ENCODE measurements at regions not wholly inside any gene's neighbourhood (a gene's known extent, or its start where the extent isn't known, plus 50 kb on each side); places are given as distances from the start of the nearest gene placed in this dataset.

DNA sequence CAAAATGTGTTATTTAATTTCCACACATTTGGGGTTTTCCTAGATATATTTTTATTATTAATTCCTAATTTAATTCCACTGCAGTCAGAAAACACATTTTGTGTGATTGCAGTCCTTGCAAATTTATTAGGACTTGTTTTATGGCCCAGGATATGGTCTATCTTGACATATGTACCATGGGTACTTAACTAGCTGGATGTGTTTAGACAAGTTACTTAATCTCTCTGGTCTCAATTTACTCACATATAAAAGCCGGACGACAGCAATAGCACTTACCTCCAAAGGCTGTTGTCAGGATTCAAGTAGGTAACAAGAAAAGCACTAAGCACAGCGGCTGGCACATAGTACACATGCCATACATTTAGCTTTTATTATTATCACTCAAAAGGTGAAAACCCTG is 118.2 kb upstream of the MSX2 start:
- Histone ChIP-seq H3K79me1 (ENCODE audit: low read length) (no peaks in the 10 kb centered on the region), H3K4me3 (ENCODE audit: low read length) (no peak overlapping the region), H3K23ac (ENCODE audit: low read length) (no peak overlapping the region), H4K5ac (ENCODE audit: low read length) (no peak overlapping the region), H3K56ac (ENCODE audit: low read length) (no peak overlapping the region), H2AK5ac (ENCODE audit: low read length) (no peak overlapping the region), H3K79me2 (ENCODE audit: control insufficient read depth, insufficient read depth, low read length) (no peaks in the 10 kb centered on the region), H3K4me2 (ENCODE audit: low read length) (no peak overlapping the region), H3K27me3 (ENCODE audit: insufficient read depth, low read length, poor library complexity) (no peaks in the 10 kb centered on the region), H4K8ac (ENCODE audit: low read depth, low read length) (no peak overlapping the region), H2BK5ac (ENCODE audit: low read length) (no peak overlapping the region), H3K4me1 (ENCODE audit: control insufficient read depth, low read depth, low read length) (no peaks in the 10 kb centered on the region), H3K9ac (ENCODE audit: low read length) (no peak overlapping the region), H3K27ac (ENCODE audit: low read depth, low read length) (no peak overlapping the region), H3K36me3 (ENCODE audit: control insufficient read depth, insufficient read depth, low read length) (no peaks in the 10 kb centered on the region), H3K18ac (ENCODE audit: low read length) (no peak overlapping the region), H2BK15ac (replicated peaks; ENCODE audit: low read depth) (no peak overlapping the region), H2BK120ac (ENCODE audit: low read depth, low read length) (no peak overlapping the region), H3K4ac (ENCODE audit: low read depth, low read length) (no peak overlapping the region)
- DNase-seq, result no peak
- no CpG with 5 or more reads among the region's 3 CpGs for WGBS (ENCODE audit: extremely low coverage, insufficient coverage, low lambda C conversion rate)

GRCh38 chr5:174606646-174607045 is 117.7 kb upstream of the MSX2 start:
- Histone ChIP-seq H2AK5ac (ENCODE audit: low read length) (no peak overlapping the region), H3K56ac (ENCODE audit: low read length) (no peak overlapping the region), H3K9ac (ENCODE audit: low read length) (no peak overlapping the region), H2BK5ac (ENCODE audit: low read length) (no peak overlapping the region), H3K36me3 (ENCODE audit: control insufficient read depth, insufficient read depth, low read length) (no peaks in the 10 kb centered on the region), H3K27me3 (ENCODE audit: insufficient read depth, low read length, poor library complexity) (no peaks in the 10 kb centered on the region), H3K4ac (ENCODE audit: low read depth, low read length) (no peak overlapping the region), H3K4me3 (ENCODE audit: low read length) (no peak overlapping the region), H3K27ac (ENCODE audit: low read depth, low read length) (no peak overlapping the region), H3K79me1 (ENCODE audit: low read length) (no peaks in the 10 kb centered on the region), H3K4me1 (ENCODE audit: control insufficient read depth, low read depth, low read length) (no peaks in the 10 kb centered on the region), H2BK120ac (ENCODE audit: low read depth, low read length) (no peak overlapping the region), H3K23ac (ENCODE audit: low read length) (no peak overlapping the region), H4K5ac (ENCODE audit: low read length) (no peak overlapping the region), H3K79me2 (ENCODE audit: control insufficient read depth, insufficient read depth, low read length) (no peaks in the 10 kb centered on the region), H4K8ac (ENCODE audit: low read depth, low read length) (no peak overlapping the region), H2BK15ac (replicated peaks; ENCODE audit: low read depth) (no peak overlapping the region), H3K18ac (ENCODE audit: low read length) (no peak overlapping the region), H3K4me2 (ENCODE audit: low read length) (no peak overlapping the region)
- no peak for DNase-seq
- no CpG with 5 or more reads among the region's 4 CpGs for WGBS (ENCODE audit: extremely low coverage, insufficient coverage, low lambda C conversion rate)

- no peak overlapping the region for H3K27ac ChIP-seq (ENCODE audit: low read depth, low read length)
- no peak overlapping the region for H2BK120ac ChIP-seq (ENCODE audit: low read depth, low read length)
- no peaks in the 10 kb centered on the region for H3K79me1 ChIP-seq (ENCODE audit: low read length)
- no peak overlapping the region for H3K18ac ChIP-seq (ENCODE audit: low read length)
- H4K5ac ChIP-seq (ENCODE audit: low read length), result no peak overlapping the region
- no peak overlapping the region for H4K8ac ChIP-seq (ENCODE audit: low read depth, low read length)
- H3K79me2 ChIP-seq (ENCODE audit: control insufficient read depth, insufficient read depth, low read length), result no peaks in the 10 kb centered on the region
- H3K4me1 ChIP-seq (ENCODE audit: control insufficient read depth, low read depth, low read length), result no peaks in the 10 kb centered on the region
- H3K27me3 ChIP-seq (ENCODE audit: insufficient read depth, low read length, poor library complexity), result no peaks in the 10 kb centered on the region
- no peak overlapping the region for H3K4me2 ChIP-seq (ENCODE audit: low read length)
- no peak overlapping the region for H3K23ac ChIP-seq (ENCODE audit: low read length)
- no CpG with 5 or more reads among the region's 5 CpGs for WGBS (ENCODE audit: extremely low coverage, insufficient coverage, low lambda C conversion rate)
- H2BK15ac ChIP-seq (replicated peaks; ENCODE audit: low read depth), result no peak overlapping the region
- H3K9ac ChIP-seq (ENCODE audit: low read length), result no peak overlapping the region
- no peak overlapping the region for H2BK5ac ChIP-seq (ENCODE audit: low read length)
- no peaks in the 10 kb centered on the region for H3K36me3 ChIP-seq (ENCODE audit: control insufficient read depth, insufficient read depth, low read length)
- H3K4me3 ChIP-seq (ENCODE audit: low read length), result no peak overlapping the region
- no peak for DNase-seq
- no peak overlapping the region for H3K4ac ChIP-seq (ENCODE audit: low read depth, low read length)
- no peak overlapping the region for H2AK5ac ChIP-seq (ENCODE audit: low read length)
- H3K56ac ChIP-seq (ENCODE audit: low read length), result no peak overlapping the region
Observed at GRCh38 chr5:174607205-174607604, 117.2 kb upstream of the MSX2 start.

DNA sequence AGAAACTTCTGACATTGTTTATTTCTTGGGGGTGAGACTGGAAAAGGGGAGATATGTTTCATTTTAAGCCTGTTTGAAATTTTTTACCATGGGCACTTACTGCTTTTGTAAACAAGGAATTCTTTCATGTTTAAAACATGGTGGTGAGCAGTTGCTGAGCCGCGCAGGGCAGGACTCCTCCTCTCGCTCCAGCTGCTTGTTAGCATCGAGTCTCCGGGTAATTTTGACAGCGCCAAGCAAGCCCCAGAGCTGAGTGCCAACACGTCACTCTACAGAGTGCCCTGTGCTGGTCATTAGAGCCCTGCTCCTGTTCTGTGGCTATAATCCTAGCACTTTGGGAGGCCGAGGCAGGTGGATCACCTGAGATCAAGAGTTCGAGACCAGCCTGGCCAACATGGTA is 116.5 kb upstream of the MSX2 start:
- WGBS (ENCODE audit: extremely low coverage, insufficient coverage, low lambda C conversion rate), result no CpG with 5 or more reads among the region's 9 CpGs
- H3K18ac ChIP-seq (ENCODE audit: low read length), result no peak overlapping the region
- no peaks in the 10 kb centered on the region for H3K36me3 ChIP-seq (ENCODE audit: control insufficient read depth, insufficient read depth, low read length)
- no peak overlapping the region for H3K9ac ChIP-seq (ENCODE audit: low read length)
- H3K79me2 ChIP-seq (ENCODE audit: control insufficient read depth, insufficient read depth, low read length), result no peaks in the 10 kb centered on the region
- no peak overlapping the region for H3K4me3 ChIP-seq (ENCODE audit: low read length)
- H3K27ac ChIP-seq (ENCODE audit: low read depth, low read length), result no peak overlapping the region
- H3K23ac ChIP-seq (ENCODE audit: low read length), result no peak overlapping the region
- H4K8ac ChIP-seq (ENCODE audit: low read depth, low read length), result no peak overlapping the region
- no peak overlapping the region for H2BK5ac ChIP-seq (ENCODE audit: low read length)
- H3K4ac ChIP-seq (ENCODE audit: low read depth, low read length), result no peak overlapping the region
- H3K27me3 ChIP-seq (ENCODE audit: insufficient read depth, low read length, poor library complexity), result no peaks in the 10 kb centered on the region
- H4K5ac ChIP-seq (ENCODE audit: low read length), result no peak overlapping the region
- no peak overlapping the region for H3K56ac ChIP-seq (ENCODE audit: low read length)
- H3K79me1 ChIP-seq (ENCODE audit: low read length), result no peaks in the 10 kb centered on the region
- H2AK5ac ChIP-seq (ENCODE audit: low read length), result no peak overlapping the region
- H2BK15ac ChIP-seq (replicated peaks; ENCODE audit: low read depth), result no peak overlapping the region
- H3K4me1 ChIP-seq (ENCODE audit: control insufficient read depth, low read depth, low read length), result no peaks in the 10 kb centered on the region
- no peak overlapping the region for H2BK120ac ChIP-seq (ENCODE audit: low read depth, low read length)
- no peak overlapping the region for H3K4me2 ChIP-seq (ENCODE audit: low read length)
- DNase-seq, result no peak

DNA sequence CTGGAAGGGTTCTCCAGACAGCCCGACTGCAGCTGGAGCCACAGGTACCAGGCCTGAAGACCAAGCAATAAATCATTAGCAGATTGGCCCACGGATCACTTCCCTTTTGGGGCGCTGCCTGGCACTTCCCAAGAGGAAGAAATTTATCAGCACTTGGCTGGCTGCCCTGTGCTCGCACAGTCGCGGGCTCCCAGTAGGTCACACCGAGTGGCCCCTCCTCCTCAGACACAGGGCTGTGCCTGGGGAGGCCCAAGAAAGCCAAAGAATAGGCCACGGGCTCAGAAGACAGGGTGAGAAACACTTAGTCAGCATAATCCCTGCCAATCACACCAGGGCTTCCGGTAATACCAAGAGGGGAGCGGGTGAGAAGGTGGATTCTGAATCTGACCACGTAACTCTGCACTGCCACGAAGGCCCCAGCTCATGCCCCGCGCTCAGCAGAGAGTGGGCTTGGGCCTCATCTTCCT is 115.7 kb upstream of the MSX2 start:
- DNase-seq, result no peak
- H2BK120ac ChIP-seq (ENCODE audit: low read depth, low read length), result no peak overlapping the region
- no peak overlapping the region for H3K27ac ChIP-seq (ENCODE audit: low read depth, low read length)
- no peaks in the 10 kb centered on the region for H3K79me2 ChIP-seq (ENCODE audit: control insufficient read depth, insufficient read depth, low read length)
- H3K4me2 ChIP-seq (ENCODE audit: low read length), result no peak overlapping the region
- H2AK5ac ChIP-seq (ENCODE audit: low read length), result no peak overlapping the region
- no peak overlapping the region for H2BK15ac ChIP-seq (replicated peaks; ENCODE audit: low read depth)
- H3K79me1 ChIP-seq (ENCODE audit: low read length), result no peaks in the 10 kb centered on the region
- no peak overlapping the region for H4K5ac ChIP-seq (ENCODE audit: low read length)
- no peak overlapping the region for H3K4me3 ChIP-seq (ENCODE audit: low read length)
- no peak overlapping the region for H3K4ac ChIP-seq (ENCODE audit: low read depth, low read length)
- no peaks in the 10 kb centered on the region for H3K4me1 ChIP-seq (ENCODE audit: control insufficient read depth, low read depth, low read length)
- no CpG with 5 or more reads among the region's 14 CpGs for WGBS (ENCODE audit: extremely low coverage, insufficient coverage, low lambda C conversion rate)
- H3K23ac ChIP-seq (ENCODE audit: low read length), result no peak overlapping the region
- H2BK5ac ChIP-seq (ENCODE audit: low read length), result no peak overlapping the region
- no peaks in the 10 kb centered on the region for H3K36me3 ChIP-seq (ENCODE audit: control insufficient read depth, insufficient read depth, low read length)
- no peak overlapping the region for H4K8ac ChIP-seq (ENCODE audit: low read depth, low read length)
- H3K9ac ChIP-seq (ENCODE audit: low read length), result no peak overlapping the region
- no peak overlapping the region for H3K18ac ChIP-seq (ENCODE audit: low read length)
- H3K56ac ChIP-seq (ENCODE audit: low read length), result no peak overlapping the region
- H3K27me3 ChIP-seq (ENCODE audit: insufficient read depth, low read length, poor library complexity), result no peaks in the 10 kb centered on the region

DNA sequence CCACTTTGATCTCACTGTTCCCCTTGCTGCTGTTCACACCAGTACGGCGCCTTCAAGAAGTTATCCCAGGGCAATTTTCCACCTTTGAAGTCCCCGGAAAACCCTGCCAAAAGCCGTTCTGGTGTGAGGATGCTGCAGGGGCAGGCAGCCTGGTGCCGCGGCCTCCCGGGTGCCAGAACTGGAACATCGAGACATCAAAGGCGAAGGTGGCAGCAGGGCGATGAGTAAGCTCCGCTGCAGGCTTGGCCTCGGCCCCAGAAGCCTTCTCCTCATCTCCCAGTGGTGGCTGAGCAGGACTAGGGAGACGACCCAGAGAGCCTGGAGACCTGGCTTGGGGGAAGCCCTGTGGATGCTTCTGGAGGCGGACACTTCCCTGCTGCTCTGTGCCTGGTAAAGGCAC is 115.3 kb upstream of the MSX2 start:
- Histone ChIP-seq H3K4me1 (ENCODE audit: control insufficient read depth, low read depth, low read length) (no peaks in the 10 kb centered on the region), H3K4me2 (ENCODE audit: low read length) (no peak overlapping the region), H3K4me3 (ENCODE audit: low read length) (no peak overlapping the region), H4K8ac (ENCODE audit: low read depth, low read length) (no peak overlapping the region), H4K5ac (ENCODE audit: low read length) (no peak overlapping the region), H3K27me3 (ENCODE audit: insufficient read depth, low read length, poor library complexity) (no peaks in the 10 kb centered on the region), H3K79me1 (ENCODE audit: low read length) (no peaks in the 10 kb centered on the region), H3K4ac (ENCODE audit: low read depth, low read length) (no peak overlapping the region), H2BK15ac (replicated peaks; ENCODE audit: low read depth) (no peak overlapping the region), H2BK120ac (ENCODE audit: low read depth, low read length) (no peak overlapping the region), H2BK5ac (ENCODE audit: low read length) (no peak overlapping the region), H3K9ac (ENCODE audit: low read length) (no peak overlapping the region), H3K18ac (ENCODE audit: low read length) (no peak overlapping the region), H3K79me2 (ENCODE audit: control insufficient read depth, insufficient read depth, low read length) (no peaks in the 10 kb centered on the region), H3K27ac (ENCODE audit: low read depth, low read length) (no peak overlapping the region), H2AK5ac (ENCODE audit: low read length) (no peak overlapping the region), H3K56ac (ENCODE audit: low read length) (no peak overlapping the region), H3K36me3 (ENCODE audit: control insufficient read depth, insufficient read depth, low read length) (no peaks in the 10 kb centered on the region), H3K23ac (ENCODE audit: low read length) (no peak overlapping the region)
- WGBS (ENCODE audit: extremely low coverage, insufficient coverage, low lambda C conversion rate), result no CpG with 5 or more reads among the region's 14 CpGs
- DNase-seq, result no peak
